Bronchial epithelial cell (primary cell): ENCODE measurements at regions not wholly inside any gene's neighbourhood (a gene's known extent, or its start where the extent isn't known, plus 50 kb on each side); places are given as distances from the start of the nearest gene placed in this dataset.

ENCODE experiments used
- DNase-seq: peaks from one replicate; pipeline ENCODE4 v3.0.0-alpha.2; 2010; ENCODE audit warnings: low read depth
- FAIRE-seq: peaks from 2 replicates; lab custom pipeline; 2011; peaks lifted over from hg19 to GRCh38; lab: Jason Lieb, UNC
- H3K27me3 ChIP-seq: 2 replicates; pipeline ENCODE4 v1.5.1; 2011; ENCODE audit warnings: low read length; ENCODE audit not compliant: control insufficient read depth, insufficient read depth
- H3K36me3 ChIP-seq: 2 replicates; pipeline ENCODE4 v1.5.1; 2011; ENCODE audit warnings: low read length; ENCODE audit not compliant: control insufficient read depth, insufficient read depth
- H3K4me3 ChIP-seq: 2 replicates; pipeline ENCODE4 v1.5.1; 2011; ENCODE audit warnings: mild to moderate bottlenecking, low read depth, low read length, control low read depth
- TF ChIP-seq, protein P1 (sequence below): IDR thresholded peaks from 2 replicates; pipeline ENCODE4 v1.5.1; 2011; ENCODE audit warnings: mild to moderate bottlenecking, moderate library complexity, low read length, control low read depth, inconsistent platforms; ENCODE audit not compliant: insufficient read depth, severe bottlenecking

- Histone ChIP-seq H3K27me3 (no peaks in the 10 kb centered on the region), H3K4me3 (no peak overlapping the region), H3K36me3 (no peaks in the 10 kb centered on the region)
- FAIRE-seq = no peak
- TF ChIP-seq, protein P1, sequence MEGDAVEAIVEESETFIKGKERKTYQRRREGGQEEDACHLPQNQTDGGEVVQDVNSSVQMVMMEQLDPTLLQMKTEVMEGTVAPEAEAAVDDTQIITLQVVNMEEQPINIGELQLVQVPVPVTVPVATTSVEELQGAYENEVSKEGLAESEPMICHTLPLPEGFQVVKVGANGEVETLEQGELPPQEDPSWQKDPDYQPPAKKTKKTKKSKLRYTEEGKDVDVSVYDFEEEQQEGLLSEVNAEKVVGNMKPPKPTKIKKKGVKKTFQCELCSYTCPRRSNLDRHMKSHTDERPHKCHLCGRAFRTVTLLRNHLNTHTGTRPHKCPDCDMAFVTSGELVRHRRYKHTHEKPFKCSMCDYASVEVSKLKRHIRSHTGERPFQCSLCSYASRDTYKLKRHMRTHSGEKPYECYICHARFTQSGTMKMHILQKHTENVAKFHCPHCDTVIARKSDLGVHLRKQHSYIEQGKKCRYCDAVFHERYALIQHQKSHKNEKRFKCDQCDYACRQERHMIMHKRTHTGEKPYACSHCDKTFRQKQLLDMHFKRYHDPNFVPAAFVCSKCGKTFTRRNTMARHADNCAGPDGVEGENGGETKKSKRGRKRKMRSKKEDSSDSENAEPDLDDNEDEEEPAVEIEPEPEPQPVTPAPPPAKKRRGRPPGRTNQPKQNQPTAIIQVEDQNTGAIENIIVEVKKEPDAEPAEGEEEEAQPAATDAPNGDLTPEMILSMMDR = no peak
- DNase-seq = no peak
These were observed 1443.7 kb downstream of the MRPL39 start for GRCh38 chr21:24163539-24163938.

DNA sequence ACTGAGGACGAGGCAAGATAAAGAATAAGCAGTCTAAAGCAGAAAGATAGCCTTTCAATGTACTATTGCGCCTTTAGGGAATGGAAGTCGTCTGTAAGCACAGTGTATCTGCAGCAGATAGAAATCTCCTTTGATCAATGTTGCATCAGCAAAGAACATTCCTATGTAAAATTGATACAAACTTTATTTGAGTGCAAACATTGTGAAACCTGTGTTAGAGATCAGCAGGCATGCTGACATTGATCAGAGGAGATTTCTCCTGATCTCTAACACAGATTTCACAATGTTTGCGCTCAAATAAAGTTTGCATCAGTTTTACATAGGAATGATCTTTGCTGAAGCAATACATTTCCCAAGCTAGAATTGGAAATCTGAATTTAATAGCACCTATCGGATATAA, 1446.8 kb downstream of the MRPL39 start:
- H3K27me3 ChIP-seq = no peaks in the 10 kb centered on the region
- TF ChIP-seq, protein P1 = no peak
- no peak for DNase-seq
- no peak for FAIRE-seq
- H3K4me3 ChIP-seq = no peak overlapping the region
- no peaks in the 10 kb centered on the region for H3K36me3 ChIP-seq

GRCh38 chr21:24153137-24153536, 1454.1 kb downstream of the MRPL39 start:
- Histone ChIP-seq H3K4me3 (no peak overlapping the region), H3K27me3 (no peaks in the 10 kb centered on the region), H3K36me3 (no peaks in the 10 kb centered on the region)
- DNase-seq = no peak
- TF ChIP-seq, protein P1 = no peak
- FAIRE-seq = no peak

GRCh38 chr21:24150753-24151152, 1456.5 kb downstream of the MRPL39 start:
- FAIRE-seq = no peak
- DNase-seq = no peak

GRCh38 chr21:24148461-24148860, 1458.8 kb downstream of the MRPL39 start:
- TF ChIP-seq, protein P1 = no peak
- DNase-seq = no peak
- no peaks in the 10 kb centered on the region for H3K27me3 ChIP-seq
- no peak for FAIRE-seq
- no peaks in the 10 kb centered on the region for H3K36me3 ChIP-seq
- H3K4me3 ChIP-seq = no peak overlapping the region

More at GRCh38 chr21:24150753-24151152, 1456.5 kb downstream of the MRPL39 start:
- Histone ChIP-seq H3K4me3 (no peak overlapping the region), H3K27me3 (no peaks in the 10 kb centered on the region), H3K36me3 (no peaks in the 10 kb centered on the region)
- TF ChIP-seq, protein P1 = no peak

- TF ChIP-seq, protein P1 = no peak
- no peaks in the 10 kb centered on the region for H3K36me3 ChIP-seq
- H3K27me3 ChIP-seq = no peaks in the 10 kb centered on the region
- FAIRE-seq (no peak), DNase-seq (no peak)
- H3K4me3 ChIP-seq = no peak overlapping the region
These were observed 1459.6 kb downstream of the MRPL39 start for GRCh38 chr21:24147674-24148073.
